ENCODE measurements at regions not wholly inside any gene's neighbourhood (a gene's known extent, or its start where the extent isn't known, plus 50 kb on each side); places are given as distances from the start of the nearest gene placed in this dataset.

GRCh38 chr22:47322854-47323253, 560.4 kb downstream of the TBC1D22A start:
- TF ChIP-seq CTCF (IDR thresholded peaks at IDR 0.05; ENCODE audit: low read length), result no peak
- no peak for TF ChIP-seq EZH2phosphoT487 (IDR thresholded peaks at IDR 0.05; ENCODE audit: low read length)
- no peak for TF ChIP-seq EZH2 (optimal IDR thresholded peaks at IDR 0.05; ENCODE audit: low read depth, low read length)

Data from MM.1S (cell line).